CD14-positive monocyte (primary cell): ENCODE measurements at regions not wholly inside any gene's neighbourhood (a gene's known extent, or its start where the extent isn't known, plus 50 kb on each side); places are given as distances from the start of the nearest gene placed in this dataset.
A peak's percentile ranks its signal among the peaks of the same experiment; 100 is the strongest.

Experiments
- DNase-seq, 3 donors: peaks; one replicate each; pipeline ENCODE4 v3.0.0-alpha.2; 2011 to 2022
- H2AFZ ChIP-seq: 2 replicates; pipeline ENCODE4 v1.6.0; 2012; ENCODE audit warnings: mild to moderate bottlenecking, low read depth, low read length, inconsistent platforms; ENCODE audit not compliant: insufficient read depth, poor library complexity, severe bottlenecking
- H3K27ac ChIP-seq, 2 donors: 1 replicate in 1 of 2; 2 replicates in 1 of 2; pipeline ENCODE4 v1.5.1; 2012 to 2013; ENCODE audit warnings: low read length in 2 of 2, control low read depth in 1 of 2, inconsistent platforms in 1 of 2, low read depth in 1 of 2, mild to moderate bottlenecking in 1 of 2
- H3K27me3 ChIP-seq, 2 donors: one replicate each; pipeline versions ENCODE4 v1.6.0 to v1.6.1; 2011 to 2013; ENCODE audit warnings: low read length in 2 of 2; ENCODE audit not compliant: control insufficient read depth in 2 of 2, insufficient read depth in 2 of 2
- H3K36me3 ChIP-seq, 2 donors: replicated peaks in 1 of 2; 1 replicate in 1 of 2; 2 replicates in 1 of 2; pipeline versions ENCODE4 v1.5.1 to v1.6.1; 2012 to 2013; ENCODE audit warnings: low read length in 2 of 2, control low read depth in 1 of 2, inconsistent platforms in 1 of 2, mild to moderate bottlenecking in 1 of 2; ENCODE audit not compliant: insufficient read depth in 2 of 2, control insufficient read depth in 1 of 2
- H3K4me1 ChIP-seq, 2 donors: 1 replicate in 1 of 2; 2 replicates in 1 of 2; pipeline versions ENCODE4 v1.5.1 to v1.6.1; 2012 to 2013; ENCODE audit warnings: low read length in 2 of 2, control low read depth in 1 of 2, inconsistent platforms in 1 of 2, mild to moderate bottlenecking in 1 of 2, moderate library complexity in 1 of 2; ENCODE audit not compliant: insufficient read depth in 2 of 2, control insufficient read depth in 1 of 2
- H3K4me2 ChIP-seq: replicated peaks from 2 replicates; pipeline ENCODE3; 2012; ENCODE audit warnings: low read length, moderate library complexity, mild to moderate bottlenecking; ENCODE audit not compliant: poor library complexity, severe bottlenecking; ENCODE audit errors: extremely low read depth
- H3K4me3 ChIP-seq, 3 experiments: fragments of 200-600 bp in 1 of 3; sonication (generic) in 1 of 3; replicated peaks in 1 of 3; 1 replicate in 2 of 3; 2 replicates in 1 of 3; pipeline ENCODE4 v1.5.1; 2011 to 2013; ENCODE audit warnings: low read length in 3 of 3, mild to moderate bottlenecking in 3 of 3, control low read depth in 2 of 3, low read depth in 2 of 3, inconsistent platforms in 1 of 3, moderate library complexity in 1 of 3
- H3K79me2 ChIP-seq: 2 replicates; pipeline ENCODE4 v1.6.0; 2012; ENCODE audit warnings: mild to moderate bottlenecking, control low read depth, inconsistent platforms, low read length, moderate library complexity; ENCODE audit not compliant: insufficient read depth
- H3K9ac ChIP-seq: 2 replicates; pipeline ENCODE4 v1.6.0; 2017; ENCODE audit warnings: low read length, mild to moderate bottlenecking; ENCODE audit not compliant: insufficient read depth, poor library complexity, severe bottlenecking
- H3K9me3 ChIP-seq, 2 donors: replicated peaks in 1 of 2; 1 replicate in 1 of 2; 2 replicates in 1 of 2; pipeline versions ENCODE4 v1.5.1 to v1.6.1; 2012 to 2013; ENCODE audit warnings: low read length in 2 of 2, control low read depth in 1 of 2; ENCODE audit not compliant: control insufficient read depth in 1 of 2, insufficient read depth in 1 of 2
- H4K20me1 ChIP-seq: 2 replicates; pipeline ENCODE4 v1.6.0; 2012; ENCODE audit warnings: mild to moderate bottlenecking, low read length, control low read depth, moderate library complexity; ENCODE audit not compliant: insufficient read depth
- H3K27ac Mint-ChIP-seq, 7 donors: one replicate each; pipeline ENCODE4 v1.8.0; 2020; ENCODE audit warnings: mild to moderate bottlenecking in 7 of 7, mixed read lengths in 7 of 7, moderate library complexity in 6 of 7, inconsistent platforms in 2 of 7
- H3K27me3 Mint-ChIP-seq, 3 donors: one replicate each; pipeline ENCODE4 v1.8.0; 2021 to 2022; ENCODE audit warnings: low read depth in 3 of 3, mild to moderate bottlenecking in 3 of 3, mixed read lengths in 3 of 3, moderate library complexity in 3 of 3, inconsistent platforms in 1 of 3
- H3K36me3 Mint-ChIP-seq, 2 donors: one replicate each; pipeline ENCODE4 v1.8.0; 2020; ENCODE audit warnings: mixed read lengths in 2 of 2, inconsistent platforms in 1 of 2, mild to moderate bottlenecking in 1 of 2
- H3K4me1 Mint-ChIP-seq: one replicate; pipeline ENCODE4 v1.8.0; 2020; ENCODE audit warnings: mild to moderate bottlenecking, mixed read lengths
- H3K4me3 Mint-ChIP-seq, 2 donors: one replicate each; pipeline ENCODE4 v1.8.0; 2020; ENCODE audit warnings: mild to moderate bottlenecking in 2 of 2, mixed read lengths in 2 of 2, moderate library complexity in 1 of 2
- H3K9me3 Mint-ChIP-seq, 7 donors: one replicate each; pipeline ENCODE4 v1.8.0; 2020 to 2022; ENCODE audit warnings: mixed read lengths in 7 of 7, mild to moderate bottlenecking in 6 of 7, moderate library complexity in 6 of 7, inconsistent platforms in 2 of 7
- WGBS: methylation state at CpG from one replicate; pipeline ENCODE4 v1.1.5; 2013; ENCODE audit warnings: missing lambda C conversion rate; ENCODE audit not compliant: insufficient coverage; 5-methylcytosine and 5-hydroxymethylcytosine counted together
- intact Hi-C, 2 donors: fragments of 100-400 bp; cut with micrococcal nuclease; formaldehyde crosslinking; loops; one replicate each; pipeline versions ENCODE4 v1.15.0 to v1.15.1; 2023
- TF ChIP-seq, protein P1 (sequence below): fragments of 200-600 bp; IDR thresholded peaks from one replicate; pipeline ENCODE4 v1.8.0; 2022; ENCODE audit warnings: antibody characterized with exemption, mild to moderate bottlenecking

DNA sequence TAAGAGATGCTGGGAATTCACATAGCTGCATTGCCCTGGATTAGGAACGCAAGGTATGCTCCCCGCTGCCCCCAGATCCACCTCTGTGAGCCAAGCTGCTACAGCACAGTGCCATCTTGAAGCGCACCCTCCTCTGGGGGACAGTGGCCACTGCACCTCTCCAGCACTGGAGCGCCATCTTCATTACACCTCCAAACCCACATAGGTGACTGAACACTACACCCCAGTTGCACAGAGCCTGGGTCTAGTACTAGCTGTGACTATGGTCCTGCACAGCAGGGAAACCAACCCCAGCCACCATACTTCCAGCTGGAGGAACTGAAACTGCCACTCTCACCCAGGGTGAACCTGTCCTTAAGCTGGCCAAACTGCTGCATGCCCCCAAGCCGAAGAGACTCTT, 84.6 kb downstream of the TMEM237 start:
- Histone ChIP-seq H3K9ac (no peak overlapping the region), H2AFZ (no peak overlapping the region), H3K4me3 (no peak overlapping the region), H3K27ac (no peak overlapping the region), H4K20me1 (no peaks in the 10 kb centered on the region), H3K4me2 (no peak overlapping the region), H3K4me1 (no peaks in the 10 kb centered on the region), H3K9me3 (no peaks in the 10 kb centered on the region), H3K79me2 (no peaks in the 10 kb centered on the region), H3K36me3 (no peaks in the 10 kb centered on the region), H3K27me3 (no peaks in the 10 kb centered on the region)
- peak overlapping the region in 1 of 7 donors; percentile 18 for H3K27ac Mint-ChIP-seq
- no peak overlapping the region for H3K4me3 Mint-ChIP-seq
- WGBS: 78% methylated on average over 5 of the region's 5 CpGs
- peaks cover 0 to 2% (median 0%) of the 10 kb centered on the region in 3 donors for H3K27me3 Mint-ChIP-seq
- TF ChIP-seq, protein P1, sequence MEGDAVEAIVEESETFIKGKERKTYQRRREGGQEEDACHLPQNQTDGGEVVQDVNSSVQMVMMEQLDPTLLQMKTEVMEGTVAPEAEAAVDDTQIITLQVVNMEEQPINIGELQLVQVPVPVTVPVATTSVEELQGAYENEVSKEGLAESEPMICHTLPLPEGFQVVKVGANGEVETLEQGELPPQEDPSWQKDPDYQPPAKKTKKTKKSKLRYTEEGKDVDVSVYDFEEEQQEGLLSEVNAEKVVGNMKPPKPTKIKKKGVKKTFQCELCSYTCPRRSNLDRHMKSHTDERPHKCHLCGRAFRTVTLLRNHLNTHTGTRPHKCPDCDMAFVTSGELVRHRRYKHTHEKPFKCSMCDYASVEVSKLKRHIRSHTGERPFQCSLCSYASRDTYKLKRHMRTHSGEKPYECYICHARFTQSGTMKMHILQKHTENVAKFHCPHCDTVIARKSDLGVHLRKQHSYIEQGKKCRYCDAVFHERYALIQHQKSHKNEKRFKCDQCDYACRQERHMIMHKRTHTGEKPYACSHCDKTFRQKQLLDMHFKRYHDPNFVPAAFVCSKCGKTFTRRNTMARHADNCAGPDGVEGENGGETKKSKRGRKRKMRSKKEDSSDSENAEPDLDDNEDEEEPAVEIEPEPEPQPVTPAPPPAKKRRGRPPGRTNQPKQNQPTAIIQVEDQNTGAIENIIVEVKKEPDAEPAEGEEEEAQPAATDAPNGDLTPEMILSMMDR: no peak
- no peak for DNase-seq
- H3K4me1 Mint-ChIP-seq: peaks cover 2% of the 10 kb centered on the region
- intact Hi-C loops: no loop called here
- no peaks in the 10 kb centered on the region for H3K36me3 Mint-ChIP-seq
- H3K9me3 Mint-ChIP-seq: peaks cover 0 to 3% (median 0%) of the 10 kb centered on the region in 7 donors

DNA sequence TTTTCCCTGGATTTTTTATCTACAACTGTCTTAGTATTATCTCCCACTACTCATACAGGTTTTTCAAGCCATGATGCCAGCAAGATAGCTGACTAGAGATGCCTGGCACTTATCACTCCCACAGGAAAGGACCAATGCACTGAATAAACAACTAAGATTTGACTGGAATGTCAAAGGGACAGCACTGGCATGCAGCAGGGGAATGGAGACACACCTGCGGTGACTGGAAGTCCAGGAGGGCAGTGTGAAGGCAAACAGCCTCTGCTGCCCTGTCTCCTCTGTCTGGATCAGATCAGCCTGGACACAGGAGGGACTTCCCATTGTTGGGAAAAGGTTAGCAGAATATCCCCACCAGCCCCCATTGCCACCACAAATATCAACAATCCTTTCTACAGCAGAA, 85.1 kb downstream of the TMEM237 start:
- no peaks in the 10 kb centered on the region for H3K36me3 Mint-ChIP-seq
- 100% methylated on average over 1 of the region's 1 CpG for WGBS
- Histone ChIP-seq H3K4me1 (no peaks in the 10 kb centered on the region), H3K27ac (no peak overlapping the region), H2AFZ (no peak overlapping the region), H3K27me3 (no peaks in the 10 kb centered on the region), H3K79me2 (no peaks in the 10 kb centered on the region), H3K4me2 (no peak overlapping the region), H4K20me1 (no peaks in the 10 kb centered on the region), H3K36me3 (no peaks in the 10 kb centered on the region), H3K9ac (no peak overlapping the region), H3K9me3 (no peaks in the 10 kb centered on the region), H3K4me3 (no peak overlapping the region)
- no peak for DNase-seq
- no peak overlapping the region for H3K27ac Mint-ChIP-seq
- peaks cover 2% of the 10 kb centered on the region for H3K4me1 Mint-ChIP-seq
- H3K27me3 Mint-ChIP-seq: peaks cover 0 to 2% (median 0%) of the 10 kb centered on the region in 3 donors
- intact Hi-C loops: no loop called here
- peaks cover 0 to 3% (median 0%) of the 10 kb centered on the region in 7 donors for H3K9me3 Mint-ChIP-seq
- H3K4me3 Mint-ChIP-seq: no peak overlapping the region
- TF ChIP-seq, protein P1: no peak
